COR-L47 (cell line): ENCODE measurements at regions not wholly inside any gene's neighbourhood (a gene's known extent, or its start where the extent isn't known, plus 50 kb on each side); places are given as distances from the start of the nearest gene placed in this dataset.

Experiments
- DNase-seq: peaks from one replicate; lab custom pipeline; 2025; lab: John Stamatoyannopoulos, UW

- no peak for DNase-seq
These were observed 2164.8 kb downstream of the LRRC4C start for GRCh38 chr11:39294648-39295047.

DNA sequence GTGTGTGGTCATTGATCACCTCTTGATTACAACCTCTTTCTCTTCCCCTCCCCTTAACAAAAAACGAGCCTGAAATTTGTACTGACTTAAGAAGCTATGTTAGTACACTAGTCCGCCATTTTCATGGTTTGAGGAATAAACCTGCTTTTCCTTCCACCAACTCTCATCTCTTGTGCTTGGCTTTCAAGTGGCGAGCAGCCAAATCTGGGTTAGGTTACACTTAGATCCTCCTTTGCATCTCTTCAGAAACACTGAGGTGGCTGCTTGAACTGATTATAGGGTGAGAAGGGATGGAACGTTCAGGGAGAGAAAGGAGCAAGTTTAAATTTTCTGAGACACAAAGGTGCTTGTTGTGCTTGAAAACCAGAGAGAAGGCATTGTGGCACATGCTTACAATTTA lies 2171.4 kb downstream of the LRRC4C start:
- DNase-seq = no peak

- DNase-seq = no peak
These were observed 2191.2 kb downstream of the LRRC4C start for GRCh38 chr11:39268176-39268690.

DNA sequence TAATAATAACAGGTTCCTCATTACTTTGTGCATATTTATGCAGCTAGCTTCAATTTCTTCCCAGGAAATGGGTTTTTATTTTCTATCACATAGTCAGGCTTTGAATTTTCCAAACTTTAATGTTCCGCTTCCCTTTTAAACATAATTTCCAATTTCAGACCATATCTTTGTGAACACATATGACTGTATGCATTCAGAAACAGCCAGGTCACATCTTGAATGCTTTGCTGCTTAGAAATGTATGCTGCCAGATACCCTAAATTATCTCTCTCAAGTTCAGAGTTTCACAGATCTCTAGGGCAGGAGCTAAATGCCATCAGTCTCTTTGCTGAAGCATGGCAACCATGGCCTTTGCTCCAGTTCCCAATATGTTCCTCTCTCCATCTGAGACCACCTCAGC lies 2203.8 kb downstream of the LRRC4C start:
- no peak for DNase-seq

DNA sequence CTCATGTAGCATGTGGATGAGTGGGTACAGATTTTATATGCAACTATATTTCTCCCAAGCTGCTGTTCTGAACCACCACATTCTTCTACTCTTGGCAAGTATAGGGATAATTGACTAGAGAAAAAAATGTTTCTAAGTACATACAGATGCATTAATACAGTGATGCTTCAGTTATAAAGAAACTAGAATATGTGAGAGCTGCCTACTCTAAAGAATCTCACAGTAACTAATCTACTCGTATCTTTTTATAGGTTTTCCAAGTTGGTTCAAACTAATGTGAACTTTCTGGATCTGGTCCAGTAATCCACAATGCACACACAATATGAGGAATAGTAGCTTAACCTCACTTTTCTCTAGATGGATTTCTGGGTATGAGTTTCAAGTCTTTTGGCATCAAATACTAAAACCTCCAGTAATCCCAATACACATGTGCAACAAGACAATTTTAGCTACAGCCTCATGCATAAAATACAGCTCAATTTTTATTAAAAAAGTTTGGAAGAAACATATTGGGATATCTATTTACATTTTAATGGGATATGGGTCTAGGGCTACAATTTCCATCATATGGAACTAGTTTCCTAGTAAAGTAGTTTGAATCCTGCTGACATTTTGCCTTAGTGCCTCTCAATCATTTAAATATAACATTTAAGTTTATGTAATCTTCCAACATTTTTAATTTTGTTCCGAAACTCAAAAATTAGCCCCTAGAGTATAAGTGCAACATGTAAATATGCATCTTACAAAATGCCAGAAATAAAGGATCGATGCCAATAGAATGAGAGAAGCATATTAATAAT lies 2209.7 kb downstream of the LRRC4C start:
- no peak for DNase-seq

- no peak for DNase-seq
These were observed 2211.8 kb downstream of the LRRC4C start for GRCh38 chr11:39247570-39248137.

DNA sequence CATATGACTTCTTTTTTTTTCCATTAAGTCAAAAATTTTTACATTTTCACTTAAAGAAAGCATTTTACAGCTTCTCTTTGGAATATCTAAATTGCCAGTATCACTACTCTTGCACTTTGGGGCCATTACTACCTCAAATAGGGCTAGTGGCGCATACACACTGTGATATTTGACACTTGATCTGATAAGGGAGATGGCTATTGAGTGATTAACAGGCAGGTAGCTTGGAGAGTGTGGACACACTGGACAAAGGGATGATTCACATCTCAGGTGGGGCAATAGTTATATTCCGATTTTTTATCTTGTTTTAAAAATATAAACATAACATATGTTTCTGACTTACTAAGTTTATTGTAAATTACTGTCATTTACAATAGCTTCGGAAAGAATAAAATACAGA lies 2219.9 kb downstream of the LRRC4C start:
- DNase-seq = no peak

GRCh38 chr11:39236916-39237315 lies 2222.5 kb downstream of the LRRC4C start:
- no peak for DNase-seq

- no peak for DNase-seq
These were observed 2237.8 kb downstream of the LRRC4C start for GRCh38 chr11:39221550-39222138.

GRCh38 chr11:39220501-39221230 lies 2238.8 kb downstream of the LRRC4C start:
- DNase-seq = no peak

GRCh38 chr11:39220069-39220468 lies 2239.4 kb downstream of the LRRC4C start:
- no peak for DNase-seq

DNA sequence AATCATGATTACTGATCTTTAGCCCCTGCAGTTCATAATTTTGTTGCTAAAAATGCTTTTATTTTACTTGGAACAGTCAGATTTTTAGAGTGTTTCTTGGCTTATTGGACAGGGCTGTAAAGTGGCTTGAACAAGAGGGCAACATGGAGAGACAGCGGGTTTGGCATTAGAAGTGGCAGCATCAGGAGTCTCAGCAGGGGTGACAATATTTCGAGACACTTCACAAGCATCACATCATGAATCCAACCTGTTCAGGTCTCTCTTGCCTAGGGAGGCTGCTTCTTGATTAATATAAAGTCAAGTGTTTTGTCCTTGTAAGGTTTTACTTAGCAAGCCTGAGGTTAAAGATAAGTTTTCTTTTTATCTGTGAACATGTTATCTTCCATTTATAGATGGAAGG lies 2249.5 kb downstream of the LRRC4C start:
- no peak for DNase-seq

- DNase-seq = no peak
These were observed 2254.0 kb downstream of the LRRC4C start for GRCh38 chr11:39205236-39205995.

GRCh38 chr11:39192671-39193070 lies 2266.8 kb downstream of the LRRC4C start:
- DNase-seq = no peak

GRCh38 chr11:39190751-39191150 lies 2268.7 kb downstream of the LRRC4C start:
- no peak for DNase-seq

DNA sequence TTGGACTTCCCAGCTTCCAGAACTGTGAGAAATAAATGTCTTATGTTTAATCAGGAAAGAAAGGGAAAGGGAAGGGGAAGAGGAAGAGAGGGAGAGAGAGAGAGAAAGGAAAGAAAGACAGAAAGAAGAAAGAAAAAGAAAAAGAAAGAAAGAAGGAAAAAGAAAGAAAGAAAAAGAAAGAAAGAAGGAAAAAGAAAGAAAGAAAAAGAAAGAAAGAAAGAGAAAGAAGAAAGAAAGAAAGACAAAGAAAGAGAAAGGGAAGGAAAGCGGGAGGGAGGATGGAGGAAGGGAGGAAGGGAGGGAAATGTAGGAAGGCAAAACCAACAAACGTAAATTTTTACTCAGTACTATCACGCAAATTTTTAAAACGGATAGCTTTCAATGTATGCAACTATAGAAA lies 2281.8 kb downstream of the LRRC4C start:
- no peak for DNase-seq

DNA sequence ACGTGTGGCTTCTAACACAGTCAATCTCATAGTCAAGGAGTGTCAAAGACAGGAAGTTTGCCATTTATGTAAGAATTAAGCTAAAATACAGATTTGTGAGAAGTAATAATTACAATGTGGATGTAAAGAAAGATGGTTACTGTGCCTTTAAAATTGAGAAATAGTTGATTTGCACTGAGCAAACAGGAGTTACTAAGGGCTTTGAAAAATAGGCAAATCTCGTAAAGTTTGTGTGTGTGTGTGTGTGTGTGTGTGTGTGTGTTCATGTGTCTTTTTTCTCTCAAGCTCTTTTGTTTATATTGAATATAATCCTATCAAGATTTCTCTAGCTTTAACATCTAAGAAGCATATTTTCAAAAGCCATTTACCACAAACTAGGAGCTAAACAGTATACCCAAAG lies 2284.5 kb downstream of the LRRC4C start:
- no peak for DNase-seq

DNA sequence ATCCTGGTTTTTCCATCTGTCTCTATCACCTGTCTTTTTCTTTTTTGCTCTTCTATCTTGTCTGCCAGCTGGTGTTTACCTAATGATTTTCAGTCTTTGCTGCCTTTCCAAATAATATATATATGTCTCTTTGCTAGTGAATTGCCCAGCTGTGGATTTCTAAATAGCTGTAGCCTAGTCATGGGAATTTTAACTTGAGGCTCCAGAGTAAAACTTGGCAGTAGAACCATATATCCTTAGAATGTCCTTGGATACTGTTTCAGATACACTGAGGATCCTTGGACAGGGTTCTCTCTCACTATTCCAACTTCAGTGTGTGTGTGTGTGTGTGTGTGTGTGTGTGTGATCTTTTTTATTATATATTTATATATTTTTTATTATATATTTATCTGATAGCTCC lies 2285.3 kb downstream of the LRRC4C start:
- DNase-seq = no peak

DNA sequence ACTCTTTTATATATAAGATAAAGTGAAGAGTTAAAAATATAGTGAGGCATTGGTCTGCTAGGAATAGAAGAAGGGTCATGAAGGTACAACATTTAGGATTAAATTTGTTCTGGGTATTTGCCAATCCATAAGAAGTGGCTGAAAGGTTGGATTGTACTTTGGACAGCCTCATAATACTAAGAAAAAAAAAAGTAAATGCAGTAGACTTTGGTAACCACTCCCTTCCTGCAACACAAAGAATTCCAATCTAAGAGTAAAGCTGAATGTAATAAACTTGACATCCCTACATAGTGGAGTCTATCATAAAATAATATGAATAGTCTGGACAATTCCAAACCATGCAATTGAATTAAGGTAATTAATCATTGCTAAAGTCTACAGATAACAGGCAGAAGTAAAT lies 2294.4 kb downstream of the LRRC4C start:
- DNase-seq = no peak

DNA sequence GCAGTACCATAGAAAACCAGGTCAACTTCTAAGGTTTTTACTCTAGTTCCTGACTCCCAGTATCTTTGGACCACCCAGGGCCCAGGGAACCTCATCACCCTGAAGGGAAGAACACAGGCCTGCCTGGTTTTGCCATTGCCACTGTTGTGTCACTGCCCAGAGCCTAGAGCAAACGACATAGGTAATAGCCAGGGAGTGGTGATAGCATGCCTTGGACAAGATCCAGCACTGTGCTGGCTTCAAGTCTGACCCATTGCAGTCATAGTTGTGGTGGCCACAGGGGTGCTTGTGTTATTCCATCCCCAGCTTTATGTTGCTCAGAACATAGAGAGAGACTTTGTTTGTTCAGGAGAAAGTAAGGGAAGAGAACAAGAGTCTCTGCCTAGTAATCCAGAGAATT lies 2310.2 kb downstream of the LRRC4C start:
- DNase-seq = no peak

- DNase-seq = no peak
These were observed 2314.1 kb downstream of the LRRC4C start for GRCh38 chr11:39145346-39145745.
